SIG-M5 treated with dmso at 0.1 percent for 504 hours (cell line): ENCODE measurements at regions not wholly inside any gene's neighbourhood (a gene's known extent, or its start where the extent isn't known, plus 50 kb on each side); places are given as distances from the start of the nearest gene placed in this dataset.

Experiments
- DNase-seq: peaks from one replicate; lab custom pipeline; 2025; ENCODE audit not compliant: unreplicated experiment; lab: John Stamatoyannopoulos, UW

- DNase-seq: no peak
Measured at GRCh38 chr14:61226015-61226654, 55.0 kb downstream of the TMEM30B start.

DNA sequence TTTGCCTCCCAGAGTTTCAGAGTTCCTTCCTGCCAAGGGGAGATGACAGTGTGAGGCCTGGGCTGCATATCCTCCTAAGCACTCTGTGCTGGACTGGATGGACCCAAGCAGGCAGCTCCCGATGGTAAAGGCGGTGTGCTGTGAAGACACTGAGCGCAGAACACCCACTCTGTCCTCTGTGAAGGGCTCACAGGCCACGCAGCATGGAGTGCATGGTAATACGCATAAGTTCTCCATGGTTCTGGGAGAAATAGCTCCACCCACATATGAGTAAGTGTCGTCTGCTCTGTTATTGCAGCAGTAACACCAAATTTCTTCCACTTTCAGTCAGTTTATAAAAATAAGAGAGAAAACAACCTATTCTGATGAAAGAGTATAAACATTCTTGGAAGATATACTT is 55.8 kb downstream of the TMEM30B start:
- DNase-seq: no peak

GRCh38 chr14:61223552-61223951 is 57.6 kb downstream of the TMEM30B start:
- DNase-seq: no peak

- no peak for DNase-seq
Measured at GRCh38 chr14:61222388-61222787, 58.8 kb downstream of the TMEM30B start.

- no peak for DNase-seq
Measured at GRCh38 chr14:61221906-61222305, 59.2 kb downstream of the TMEM30B start.

GRCh38 chr14:61219673-61220072 is 61.5 kb downstream of the TMEM30B start:
- no peak for DNase-seq

DNA sequence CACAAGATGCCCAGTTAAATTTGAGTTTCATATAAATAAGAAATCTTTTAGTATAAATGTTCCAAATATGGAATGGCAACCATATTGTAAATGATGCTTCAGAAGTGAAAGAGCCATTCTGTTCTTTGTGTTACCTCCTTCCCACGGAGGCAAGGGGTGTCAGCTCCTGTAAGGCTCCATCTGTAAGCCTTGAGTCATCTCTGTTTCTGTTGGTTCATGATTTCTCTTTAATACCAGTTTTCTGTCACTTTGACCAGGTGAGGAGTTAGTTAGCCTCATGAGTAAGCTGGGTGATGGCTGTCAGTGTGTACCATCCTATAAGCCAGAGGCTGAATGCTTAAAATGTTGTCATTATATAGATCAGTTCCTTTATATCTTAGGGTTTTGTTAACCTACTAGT is 61.9 kb downstream of the TMEM30B start:
- no peak for DNase-seq

DNA sequence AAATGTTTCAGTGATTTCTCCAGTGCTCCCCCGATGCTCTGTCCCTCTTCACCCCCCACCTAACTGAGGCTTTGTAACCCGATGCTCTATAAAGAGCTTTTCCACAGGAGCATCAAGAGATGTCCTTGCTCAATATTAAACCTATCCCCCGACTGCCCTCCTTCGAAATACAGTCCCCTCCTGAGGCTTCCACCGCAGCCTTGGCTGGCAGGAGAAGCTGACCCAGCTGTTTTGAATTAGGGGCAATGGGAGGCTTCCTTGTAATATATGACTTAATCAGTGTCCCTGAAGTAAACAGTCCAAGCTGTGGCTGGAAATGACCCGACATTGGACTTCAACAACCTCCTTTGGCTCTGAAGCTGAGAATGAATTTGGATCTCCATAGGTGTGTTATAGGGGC is 62.4 kb downstream of the TMEM30B start:
- no peak for DNase-seq

- no peak for DNase-seq
Measured at GRCh38 chr14:61218157-61218556, 63.0 kb downstream of the TMEM30B start.

DNA sequence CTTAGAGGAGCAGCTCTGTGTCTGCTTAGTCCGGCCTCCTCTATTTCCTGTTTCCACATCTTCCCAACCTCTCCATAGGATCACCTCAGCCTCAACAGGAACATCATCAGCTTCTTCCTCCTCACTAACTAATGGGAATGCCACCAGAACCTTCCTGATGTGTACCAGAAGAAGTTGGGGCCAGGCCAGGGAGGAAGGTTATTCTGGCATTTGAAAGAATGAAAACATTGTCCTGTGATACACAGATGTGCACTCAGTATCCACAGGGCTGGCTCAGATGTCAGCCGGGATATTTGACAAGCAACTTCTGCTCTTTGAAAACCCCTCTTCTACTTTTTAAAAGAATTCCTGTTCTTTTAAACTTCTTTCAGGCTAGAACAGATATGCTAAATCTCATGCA is 63.6 kb downstream of the TMEM30B start:
- no peak for DNase-seq

- DNase-seq: no peak
Measured at GRCh38 chr14:61215222-61216020, 65.7 kb downstream of the TMEM30B start.

GRCh38 chr14:61213920-61214319 is 67.2 kb downstream of the TMEM30B start:
- no peak for DNase-seq

- DNase-seq: no peak
Measured at GRCh38 chr14:61213191-61213621, 67.9 kb downstream of the TMEM30B start.

GRCh38 chr14:61212546-61212945 is 68.6 kb downstream of the TMEM30B start:
- DNase-seq: no peak

DNA sequence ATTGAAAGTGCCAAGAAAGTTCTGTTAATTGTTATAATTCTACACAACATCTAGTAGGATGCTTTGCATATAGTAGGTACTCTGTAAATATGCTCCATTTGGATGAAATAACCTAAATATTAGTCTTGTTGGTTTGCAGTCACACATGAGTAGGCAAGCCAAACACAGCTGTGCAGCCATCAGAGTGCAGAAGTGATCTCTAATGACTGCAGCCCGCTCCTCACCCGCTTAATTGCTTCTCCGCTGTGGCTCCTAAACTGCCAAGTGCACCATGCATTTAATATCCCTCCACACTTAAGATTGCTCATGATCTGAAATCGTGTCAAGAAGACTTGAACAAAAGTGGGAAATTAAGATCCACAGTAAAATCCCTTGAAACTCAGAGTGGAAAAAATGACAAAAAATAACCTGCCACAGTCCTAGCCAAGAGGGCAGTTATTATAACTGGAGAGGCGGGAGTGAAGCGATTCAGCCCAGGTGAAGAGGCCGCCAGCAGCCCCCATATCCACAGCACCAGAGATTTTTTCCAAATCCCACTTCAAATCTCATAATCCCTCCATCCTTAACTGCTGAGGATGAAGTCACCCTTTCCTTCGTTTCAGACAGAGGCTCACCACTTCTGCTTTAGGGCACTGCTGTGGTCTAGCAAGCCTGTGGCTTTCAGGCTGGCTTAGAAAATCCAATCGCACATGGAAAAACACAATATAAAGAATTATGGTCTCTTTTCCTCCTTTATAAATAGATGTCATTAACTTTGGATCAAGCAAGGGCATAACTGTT is 69.5 kb downstream of the TMEM30B start:
- no peak for DNase-seq

GRCh38 chr14:61203081-61203753 is 77.9 kb downstream of the TMEM30B start:
- no peak for DNase-seq

DNA sequence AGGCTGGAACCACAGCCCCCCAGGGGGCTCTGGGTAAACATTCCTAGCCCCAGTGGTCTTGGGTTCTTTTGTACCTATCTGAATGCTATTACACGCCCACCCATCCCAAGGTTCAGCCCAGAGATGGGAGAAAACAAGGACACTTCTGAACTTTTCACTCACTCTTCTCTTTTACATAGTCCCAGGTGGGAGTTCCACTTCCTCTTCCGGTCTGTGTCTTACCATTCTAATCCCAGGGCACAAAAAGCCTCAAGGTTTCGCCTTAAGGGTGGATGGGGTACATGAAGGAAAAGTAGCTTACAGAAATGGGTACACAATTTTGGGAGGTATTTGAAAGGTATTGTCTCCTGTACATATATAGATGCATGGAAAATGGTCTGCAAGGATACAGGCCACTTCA is 79.0 kb downstream of the TMEM30B start:
- no peak for DNase-seq

DNA sequence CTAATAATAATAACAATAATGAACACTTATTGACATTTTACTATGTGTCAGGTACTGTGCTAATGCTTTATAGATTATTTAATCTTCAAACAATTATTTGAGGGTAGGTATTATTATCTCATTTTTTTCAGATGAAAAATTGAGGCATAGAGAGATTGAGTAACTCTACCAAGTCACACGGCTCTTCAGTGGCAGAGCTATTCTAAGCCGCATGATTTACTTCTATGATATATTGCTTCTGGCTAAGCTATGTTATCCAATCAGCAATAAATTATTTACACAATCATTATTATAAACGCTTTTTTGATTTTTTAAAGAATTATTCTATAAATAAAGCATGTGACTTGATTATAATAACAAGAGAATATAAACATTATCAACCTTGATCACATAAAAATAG is 80.0 kb downstream of the TMEM30B start:
- DNase-seq: no peak

GRCh38 chr14:61197416-61197815 is 83.7 kb downstream of the TMEM30B start:
- DNase-seq: no peak

DNA sequence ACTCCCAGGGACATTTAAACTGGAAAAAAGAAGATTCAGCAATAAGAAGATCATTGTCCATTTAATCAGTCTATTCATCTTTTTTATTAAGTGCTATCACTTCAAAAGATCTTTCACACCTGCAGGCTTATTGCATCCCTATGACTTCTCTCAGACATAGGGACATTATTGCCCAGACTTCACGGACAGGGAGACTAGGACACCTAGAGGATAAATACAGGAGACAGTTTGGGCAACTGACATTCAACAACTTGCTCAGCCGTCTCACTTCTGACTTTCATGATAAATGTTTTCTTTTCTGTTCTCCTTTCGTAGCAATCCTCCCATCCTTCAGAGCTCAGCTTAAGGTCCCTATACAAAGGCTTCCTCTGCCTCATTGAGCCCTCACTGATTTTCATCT is 84.3 kb downstream of the TMEM30B start:
- no peak for DNase-seq

GRCh38 chr14:61196034-61196433 is 85.1 kb downstream of the TMEM30B start:
- no peak for DNase-seq
